ENCODE measurements at regions not wholly inside any gene's neighbourhood (a gene's known extent, or its start where the extent isn't known, plus 50 kb on each side); places are given as distances from the start of the nearest gene placed in this dataset.
"Not testable (repeated sequence)": the region's sequence is repeated elsewhere in the genome, so short reads cannot be mapped to it uniquely, and the experiment has no call there.

DNA sequence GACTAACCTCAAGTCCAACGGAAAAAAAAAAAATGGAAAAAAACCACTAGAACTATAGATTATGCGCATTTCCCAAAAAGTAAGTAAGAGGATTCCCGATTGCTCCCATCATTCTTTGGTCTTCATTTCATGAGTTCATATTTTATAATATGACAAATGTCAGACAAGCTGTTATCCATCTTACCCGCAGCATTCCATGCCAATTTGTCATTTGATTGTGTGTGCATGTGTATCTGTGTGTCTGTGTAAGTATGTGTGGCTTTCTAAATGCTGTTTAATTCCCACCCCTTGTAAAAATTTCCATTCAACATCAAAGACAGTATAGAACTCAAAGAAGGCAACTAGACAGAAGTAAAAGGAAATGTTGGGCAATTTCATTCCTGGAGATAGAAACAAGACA lies 434.1 kb downstream of the CDH11 start:
- H3K36me3 ChIP-seq, result no peaks in the 10 kb centered on the region
- H3K9me3 ChIP-seq, result no peaks in the 10 kb centered on the region
- no peaks in the 10 kb centered on the region for H3K27me3 ChIP-seq
- 89 to 93% methylated on average over 4 of the region's 4 CpGs for WGBS, 2 donors
- intact Hi-C loops (cut with DNase I), result no loop called here
- DNase-seq, result no peak
- TF ChIP-seq EP300 (IDR thresholded peaks at IDR 0.05), result no peak
- TF ChIP-seq, protein P1, sequence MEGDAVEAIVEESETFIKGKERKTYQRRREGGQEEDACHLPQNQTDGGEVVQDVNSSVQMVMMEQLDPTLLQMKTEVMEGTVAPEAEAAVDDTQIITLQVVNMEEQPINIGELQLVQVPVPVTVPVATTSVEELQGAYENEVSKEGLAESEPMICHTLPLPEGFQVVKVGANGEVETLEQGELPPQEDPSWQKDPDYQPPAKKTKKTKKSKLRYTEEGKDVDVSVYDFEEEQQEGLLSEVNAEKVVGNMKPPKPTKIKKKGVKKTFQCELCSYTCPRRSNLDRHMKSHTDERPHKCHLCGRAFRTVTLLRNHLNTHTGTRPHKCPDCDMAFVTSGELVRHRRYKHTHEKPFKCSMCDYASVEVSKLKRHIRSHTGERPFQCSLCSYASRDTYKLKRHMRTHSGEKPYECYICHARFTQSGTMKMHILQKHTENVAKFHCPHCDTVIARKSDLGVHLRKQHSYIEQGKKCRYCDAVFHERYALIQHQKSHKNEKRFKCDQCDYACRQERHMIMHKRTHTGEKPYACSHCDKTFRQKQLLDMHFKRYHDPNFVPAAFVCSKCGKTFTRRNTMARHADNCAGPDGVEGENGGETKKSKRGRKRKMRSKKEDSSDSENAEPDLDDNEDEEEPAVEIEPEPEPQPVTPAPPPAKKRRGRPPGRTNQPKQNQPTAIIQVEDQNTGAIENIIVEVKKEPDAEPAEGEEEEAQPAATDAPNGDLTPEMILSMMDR (IDR thresholded peaks at IDR 0.05), result no peak
- H3K4me3 ChIP-seq, result no peak overlapping the region
- H3K4me1 ChIP-seq, result no peaks in the 10 kb centered on the region
- no peak overlapping the region for H3K27ac ChIP-seq

DNA sequence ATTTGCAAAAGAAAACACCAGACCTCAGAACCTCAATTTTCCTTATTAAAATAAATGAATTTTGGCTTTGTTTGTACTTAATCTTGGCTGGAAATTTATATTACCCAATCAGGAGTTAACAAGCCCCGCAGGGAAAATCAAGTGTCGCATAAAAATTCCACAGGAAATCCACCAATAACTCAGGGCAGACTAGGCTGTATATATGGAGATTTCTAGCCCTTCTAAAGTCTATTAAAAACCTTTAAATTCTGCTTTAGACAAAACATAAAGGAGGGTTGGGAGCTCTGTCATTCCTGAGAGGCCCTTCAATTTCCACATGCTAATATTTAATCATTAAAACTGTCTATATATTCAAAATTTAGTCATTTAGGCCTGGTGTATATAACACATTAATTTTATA lies 434.7 kb downstream of the CDH11 start:
- no peaks in the 10 kb centered on the region for H3K9me3 ChIP-seq
- 79 to 86% methylated on average over 2 of the region's 2 CpGs for WGBS, 2 donors
- H3K36me3 ChIP-seq, result no peaks in the 10 kb centered on the region
- no peak for DNase-seq
- intact Hi-C loops (cut with DNase I), result no loop called here
- H3K27ac ChIP-seq, result no peak overlapping the region
- H3K4me1 ChIP-seq, result no peaks in the 10 kb centered on the region
- TF ChIP-seq EP300 (IDR thresholded peaks at IDR 0.05) (no peak), POLR2A (IDR thresholded peaks at IDR 0.05) (no peak), POLR2AphosphoS5 (IDR thresholded peaks at IDR 0.05) (no peak)
- TF ChIP-seq, protein P1 (IDR thresholded peaks at IDR 0.05), result no peak
- H3K27me3 ChIP-seq, result no peaks in the 10 kb centered on the region
- no peak overlapping the region for H3K4me3 ChIP-seq

DNA sequence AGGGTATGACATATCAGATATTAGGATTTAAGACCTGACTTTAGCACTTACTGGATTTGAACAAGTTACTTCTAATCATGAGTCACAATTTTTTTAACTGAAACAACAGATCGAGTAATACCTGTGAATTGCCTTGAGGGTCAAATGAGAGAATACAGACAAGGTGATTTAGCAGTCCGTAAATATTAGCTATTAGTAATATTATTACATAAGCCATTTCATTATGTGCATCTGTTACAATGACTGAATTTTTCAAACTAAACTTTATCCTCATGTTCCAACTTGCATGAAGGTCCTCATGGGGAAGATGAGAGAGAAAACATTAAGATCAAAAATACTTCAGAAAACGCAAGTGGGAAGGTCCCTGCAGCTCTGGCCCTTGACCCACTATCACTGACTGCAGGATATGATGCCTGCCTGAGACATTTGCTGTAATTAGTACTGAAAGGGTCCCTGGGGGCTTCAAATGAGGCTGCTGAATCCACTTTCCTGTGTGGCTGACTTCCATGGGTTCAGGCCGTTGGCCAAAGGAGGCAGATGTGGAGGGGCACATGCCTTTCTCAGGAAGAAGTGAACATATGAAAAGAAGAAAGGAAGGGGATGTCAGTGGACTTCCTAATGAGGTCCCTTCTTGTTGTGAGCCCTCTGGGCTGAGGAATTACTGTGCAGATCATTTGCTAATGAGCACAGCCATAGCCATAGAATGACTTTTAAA lies 441.7 kb downstream of the CDH11 start:
- H3K4me3 ChIP-seq, result no peak overlapping the region
- intact Hi-C loops (cut with DNase I), result no loop called here
- H3K27me3 ChIP-seq, result no peaks in the 10 kb centered on the region
- no peak for DNase-seq
- H3K36me3 ChIP-seq, result no peaks in the 10 kb centered on the region
- TF ChIP-seq POLR2A (IDR thresholded peaks at IDR 0.05), result no peak
- no peak for TF ChIP-seq EP300 (IDR thresholded peaks at IDR 0.05)
- TF ChIP-seq, protein P1 (IDR thresholded peaks at IDR 0.05), result no peak
- TF ChIP-seq POLR2AphosphoS5 (IDR thresholded peaks at IDR 0.05), result no peak
- no peak overlapping the region for H3K27ac ChIP-seq
- H3K9me3 ChIP-seq, result no peaks in the 10 kb centered on the region
- no peaks in the 10 kb centered on the region for H3K4me1 ChIP-seq
- WGBS, 2 donors, result 74 to 81% methylated on average over 4 of the region's 4 CpGs

- TF ChIP-seq, protein P1 (IDR thresholded peaks at IDR 0.05), result no peak
- no peak for TF ChIP-seq POLR2A (IDR thresholded peaks at IDR 0.05)
- no peak for TF ChIP-seq EP300 (IDR thresholded peaks at IDR 0.05)
- no peak for TF ChIP-seq POLR2AphosphoS5 (IDR thresholded peaks at IDR 0.05)
- Histone ChIP-seq H3K27me3 (no peaks in the 10 kb centered on the region), H3K36me3 (no peaks in the 10 kb centered on the region), H3K27ac (no peak overlapping the region), H3K9me3 (peaks cover 0 to 2% (median 0%) of the 10 kb centered on the region in 4 donors), H3K4me1 (no peaks in the 10 kb centered on the region), H3K4me3 (no peak overlapping the region)
- 93 to 95% methylated on average over 8 of the region's 8 CpGs for WGBS, 2 donors
- intact Hi-C loops (cut with DNase I), result no loop called here
- no peak for DNase-seq
Measured at GRCh38 chr16:64669573-64669972, 452.3 kb downstream of the CDH11 start.

GRCh38 chr16:64667334-64667877 lies 454.5 kb downstream of the CDH11 start:
- H3K27ac ChIP-seq, result no peak overlapping the region
- H3K4me3 ChIP-seq, result no peak overlapping the region
- H3K27me3 ChIP-seq, result no peaks in the 10 kb centered on the region
- no peak for DNase-seq
- WGBS, 2 donors, result 92 to 93% methylated on average over 3 of the region's 3 CpGs
- intact Hi-C loops (cut with DNase I), result no loop called here
- TF ChIP-seq, protein P1 (IDR thresholded peaks at IDR 0.05), result no peak
- TF ChIP-seq POLR2AphosphoS5 (IDR thresholded peaks at IDR 0.05) (no peak), POLR2A (IDR thresholded peaks at IDR 0.05) (no peak), EP300 (IDR thresholded peaks at IDR 0.05) (no peak)
- no peaks in the 10 kb centered on the region for H3K36me3 ChIP-seq
- no peaks in the 10 kb centered on the region for H3K9me3 ChIP-seq
- H3K4me1 ChIP-seq, result no peaks in the 10 kb centered on the region

- H3K4me1 ChIP-seq; H3K36me3 ChIP-seq; DNase-seq; H3K9me3 ChIP-seq; H3K27me3 ChIP-seq; intact Hi-C loops (cut with DNase I); H3K4me3 ChIP-seq; H3K27ac ChIP-seq: not testable (repeated sequence)
Measured at GRCh38 chr16:64662312-64662711, 459.6 kb downstream of the CDH11 start.
